PC-3 (cell line): ENCODE measurements at regions not wholly inside any gene's neighbourhood (a gene's known extent, or its start where the extent isn't known, plus 50 kb on each side); places are given as distances from the start of the nearest gene placed in this dataset.

Experiments used
- ATAC-seq: fragments of 200-7000 bp; cut with Tn5 transposase; 2 replicates; pipeline ENCODE4 v1.9.1; 2020; ENCODE audit warnings: mild to moderate bottlenecking, moderate library complexity
- BruUV-seq: library from RNA; stranded (reverse); fragments of 400-500 nt; replicated peaks from 2 replicates; lab custom pipeline; 2021; lab: Mats Ljungman, UMichigan
- CTCF ChIA-PET: fragments of 300-600 bp; sonication (Branson Sonifier 250); formaldehyde crosslinking; loops from one replicate; lab custom pipeline; 2022; ENCODE audit warnings: antibody characterized with exemption; lab: Charles Lee
- POLR2A ChIA-PET: fragments of 300-600 bp; sonication (Branson Sonifier 250); formaldehyde crosslinking; loops from one replicate; lab custom pipeline; 2022; ENCODE audit warnings: antibody characterized with exemption; ENCODE audit not compliant: unreplicated experiment; lab: Charles Lee
- DNase-seq: peaks from one replicate; pipeline ENCODE4 v3.0.0-alpha.2; 2015
- H2AFZ ChIP-seq: fragments of 300-600 bp; sonication (generic); 2 replicates; pipeline ENCODE4 v1.6.0; 2016; ENCODE audit warnings: antibody characterized with exemption, low read length
- H3F3A ChIP-seq: fragments of 300-600 bp; sonication (generic); one replicate; pipeline ENCODE4 v1.6.0; 2017; ENCODE audit warnings: antibody characterized with exemption, low read length, control low read depth, mild to moderate bottlenecking; ENCODE audit not compliant: unreplicated experiment
- H3K27ac ChIP-seq: fragments of 300-600 bp; sonication (generic); 2 replicates; pipeline ENCODE4 v1.5.1; 2016; ENCODE audit warnings: mild to moderate bottlenecking, low read length
- H3K27me3 ChIP-seq: fragments of 300-600 bp; sonication (generic); 2 replicates; pipeline ENCODE4 v1.6.1; 2016; ENCODE audit warnings: low read length, mixed read lengths
- H3K36me3 ChIP-seq: fragments of 300-600 bp; sonication (generic); 2 replicates; pipeline ENCODE4 v1.6.1; 2016; ENCODE audit warnings: low read depth, mixed run types, low read length, mixed read lengths
- H3K4me1 ChIP-seq: fragments of 300-600 bp; sonication (generic); 2 replicates; pipeline ENCODE4 v1.5.1; 2016; ENCODE audit warnings: low read length; ENCODE audit not compliant: insufficient read depth
- H3K4me2 ChIP-seq: fragments of 300-600 bp; sonication (generic); 2 replicates; pipeline ENCODE4 v1.6.0; 2016; ENCODE audit warnings: low read length
- H3K4me3 ChIP-seq: fragments of 300-600 bp; sonication (generic); 2 replicates; pipeline ENCODE4 v1.5.1; 2016; ENCODE audit warnings: mild to moderate bottlenecking, low read length, mixed read lengths
- H3K79me2 ChIP-seq: fragments of 300-600 bp; sonication (generic); 2 replicates; pipeline ENCODE4 v1.6.1; 2017; ENCODE audit warnings: low read length, mixed read lengths
- H3K9ac ChIP-seq: fragments of 300-600 bp; sonication (generic); 2 replicates; pipeline ENCODE4 v1.6.0; 2016; ENCODE audit warnings: mild to moderate bottlenecking, low read length
- H3K9me2 ChIP-seq: fragments of 300-600 bp; sonication (generic); replicated peaks from 2 replicates; pipeline ENCODE4 v1.6.1; 2016; ENCODE audit warnings: mixed run types, low read length, mixed read lengths
- H3K9me3 ChIP-seq: fragments of 300-600 bp; sonication (generic); 2 replicates; pipeline ENCODE4 v1.6.1; 2016; ENCODE audit warnings: low read length, mixed read lengths
- H4K20me1 ChIP-seq: fragments of 300-600 bp; sonication (generic); 2 replicates; pipeline ENCODE4 v1.6.1; 2016; ENCODE audit warnings: low read length, mixed read lengths
- EZH2 ChIP-seq: fragments of 300-600 bp; sonication (generic); IDR thresholded peaks from one replicate; pipeline ENCODE4 v1.6.1; 2017; ENCODE audit warnings: antibody characterized with exemption, mild to moderate bottlenecking, low read length; ENCODE audit not compliant: unreplicated experiment
- EZH2phosphoT487 ChIP-seq: fragments of 300-600 bp; sonication (generic); IDR thresholded peaks from 2 replicates; pipeline ENCODE4 v1.6.1; 2018; ENCODE audit warnings: mild to moderate bottlenecking, antibody characterized with exemption, low read length, borderline replicate concordance
- intact Hi-C: fragments of 100-400 bp; cut with micrococcal nuclease; formaldehyde crosslinking; loops from 2 replicates; pipeline ENCODE4 v1.9.0; 2023
- TF ChIP-seq, protein P1 (sequence below): fragments of 300-600 bp; sonication (generic); conservative IDR thresholded peaks from 2 replicates; pipeline ENCODE4 v1.5.1; 2017; ENCODE audit warnings: antibody characterized with exemption, low read depth, mild to moderate bottlenecking, low read length

DNA sequence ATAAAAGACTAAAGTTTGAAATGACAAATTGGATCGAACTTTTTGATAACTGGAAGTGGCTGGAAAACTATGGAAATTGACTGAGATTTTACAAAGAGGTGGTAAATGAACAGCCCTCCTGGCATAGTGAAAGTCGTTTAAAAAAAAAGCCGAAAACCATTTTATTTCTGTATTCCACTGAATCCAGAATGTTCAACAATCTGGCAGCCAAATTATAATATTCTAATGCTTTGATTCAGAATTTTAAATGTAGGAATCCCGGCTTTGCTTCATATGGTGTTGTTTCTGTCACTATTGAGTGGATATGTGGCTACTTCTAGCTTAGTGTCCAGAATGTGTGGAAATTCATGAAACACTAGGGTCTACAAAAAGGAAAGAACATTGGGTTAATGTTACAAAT, 208.9 kb upstream of the DCBLD2 start:
- CTCF ChIA-PET, result no interaction called here

DNA sequence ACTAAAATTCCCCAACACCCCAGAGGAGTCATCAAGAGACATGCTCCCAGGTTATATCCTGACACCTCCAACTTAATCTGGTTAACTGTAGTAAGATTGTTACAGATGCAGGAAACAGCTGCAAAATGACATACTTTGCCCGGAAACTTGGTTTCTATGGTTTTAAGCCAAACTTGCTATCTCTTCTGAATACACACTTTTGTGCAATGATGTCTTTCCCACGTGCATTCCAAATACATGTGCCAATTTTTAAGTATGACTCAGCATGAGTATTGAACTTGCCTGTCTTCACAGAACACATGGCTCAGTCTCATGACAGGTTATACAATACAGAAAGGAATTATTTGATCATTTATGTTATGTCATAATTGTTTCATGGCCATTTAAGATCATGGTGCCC, 207.0 kb upstream of the DCBLD2 start:
- Histone ChIP-seq H3K9ac (no peak overlapping the region), H3K9me3 (no peaks in the 10 kb centered on the region)
- CTCF ChIA-PET, result no interaction called here

More for the DNA sequence above, 208.9 kb upstream of the DCBLD2 start:
- no peak for TF ChIP-seq EZH2
- no peak for TF ChIP-seq EZH2phosphoT487
- TF ChIP-seq, protein P1, sequence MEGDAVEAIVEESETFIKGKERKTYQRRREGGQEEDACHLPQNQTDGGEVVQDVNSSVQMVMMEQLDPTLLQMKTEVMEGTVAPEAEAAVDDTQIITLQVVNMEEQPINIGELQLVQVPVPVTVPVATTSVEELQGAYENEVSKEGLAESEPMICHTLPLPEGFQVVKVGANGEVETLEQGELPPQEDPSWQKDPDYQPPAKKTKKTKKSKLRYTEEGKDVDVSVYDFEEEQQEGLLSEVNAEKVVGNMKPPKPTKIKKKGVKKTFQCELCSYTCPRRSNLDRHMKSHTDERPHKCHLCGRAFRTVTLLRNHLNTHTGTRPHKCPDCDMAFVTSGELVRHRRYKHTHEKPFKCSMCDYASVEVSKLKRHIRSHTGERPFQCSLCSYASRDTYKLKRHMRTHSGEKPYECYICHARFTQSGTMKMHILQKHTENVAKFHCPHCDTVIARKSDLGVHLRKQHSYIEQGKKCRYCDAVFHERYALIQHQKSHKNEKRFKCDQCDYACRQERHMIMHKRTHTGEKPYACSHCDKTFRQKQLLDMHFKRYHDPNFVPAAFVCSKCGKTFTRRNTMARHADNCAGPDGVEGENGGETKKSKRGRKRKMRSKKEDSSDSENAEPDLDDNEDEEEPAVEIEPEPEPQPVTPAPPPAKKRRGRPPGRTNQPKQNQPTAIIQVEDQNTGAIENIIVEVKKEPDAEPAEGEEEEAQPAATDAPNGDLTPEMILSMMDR, result no peak
- BruUV-seq, result no TSS peak
- Histone ChIP-seq H3K9ac (no peak overlapping the region), H3K9me2 (no peaks in the 10 kb centered on the region; the same call in 1 of the 2 replicates), H3K9me3 (no peaks in the 10 kb centered on the region), H3K27ac (no peak overlapping the region), H2AFZ (no peak overlapping the region), H3K4me3 (no peak overlapping the region), H3F3A (no peaks in the 10 kb centered on the region), H3K36me3 (no peaks in the 10 kb centered on the region), H4K20me1 (no peaks in the 10 kb centered on the region), H3K27me3 (no peaks in the 10 kb centered on the region), H3K79me2 (no peaks in the 10 kb centered on the region), H3K4me2 (no peak overlapping the region), H3K4me1 (peaks cover 18% of the 10 kb centered on the region)
- intact Hi-C loops, result no loop called here
- DNase-seq, result no peak
- POLR2A ChIA-PET, result no interaction called here
- ATAC-seq, result no peak

DNA sequence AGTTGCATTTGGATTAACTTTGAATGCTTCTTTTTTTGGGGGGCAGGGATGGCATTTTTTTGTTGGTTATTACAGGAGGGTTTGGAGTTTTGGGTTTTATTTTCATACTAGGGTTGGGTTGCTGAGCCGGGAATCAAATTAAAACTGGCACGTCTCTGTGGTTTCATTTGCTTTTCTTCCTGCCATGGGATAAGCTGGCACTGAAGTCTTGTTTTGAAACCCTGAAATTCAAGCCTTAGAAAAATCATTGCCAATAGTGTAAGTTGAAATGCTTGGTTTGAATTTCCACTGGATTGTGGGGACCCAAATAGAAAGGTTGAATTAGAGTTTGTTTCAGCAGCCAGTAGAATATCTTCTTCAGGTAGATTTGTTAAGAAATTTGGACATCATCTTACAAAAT, 193.1 kb upstream of the DCBLD2 start:
- Histone ChIP-seq H3K4me3 (no peak overlapping the region), H3K27me3 (no peaks in the 10 kb centered on the region), H2AFZ (no peak overlapping the region), H3K4me1 (no peaks in the 10 kb centered on the region), H3F3A (no peaks in the 10 kb centered on the region), H3K27ac (no peak overlapping the region), H3K36me3 (no peaks in the 10 kb centered on the region), H3K9me2 (no peaks in the 10 kb centered on the region), H3K79me2 (no peaks in the 10 kb centered on the region), H3K9ac (no peak overlapping the region), H3K4me2 (no peak overlapping the region), H3K9me3 (no peaks in the 10 kb centered on the region), H4K20me1 (no peaks in the 10 kb centered on the region)
- POLR2A ChIA-PET, result no interaction called here
- BruUV-seq, result no TSS peak
- TF ChIP-seq, protein P1, result no peak
- TF ChIP-seq EZH2, result no peak
- TF ChIP-seq EZH2phosphoT487, result no peak
- intact Hi-C loops, result no loop called here
- CTCF ChIA-PET, result no interaction called here
- DNase-seq, result no peak
- ATAC-seq, result no peak

More for the DNA sequence above, 207.0 kb upstream of the DCBLD2 start:
- Histone ChIP-seq H3K36me3 (no peaks in the 10 kb centered on the region), H3K4me3 (no peak overlapping the region), H3K9me2 (no peaks in the 10 kb centered on the region; the same call in 1 of the 2 replicates), H4K20me1 (no peaks in the 10 kb centered on the region), H3F3A (no peaks in the 10 kb centered on the region), H2AFZ (no peak overlapping the region), H3K4me1 (peaks cover 18% of the 10 kb centered on the region), H3K27me3 (no peaks in the 10 kb centered on the region), H3K27ac (peak overlapping the region; percentile 17), H3K4me2 (no peak overlapping the region), H3K79me2 (no peaks in the 10 kb centered on the region)
- intact Hi-C loops, result loop anchor here (1.0 kb wide), 2 partner anchors 21 to 23 kb away; no protein-coding TSS in a partner anchor
- POLR2A ChIA-PET, result no interaction called here
- ATAC-seq (peak; percentile 94), DNase-seq (peak; percentile 95)
- BruUV-seq, result no TSS peak
- TF ChIP-seq, protein P1, result no peak
